NOMO-1 (cell line): ENCODE measurements at regions not wholly inside any gene's neighbourhood (a gene's known extent, or its start where the extent isn't known, plus 50 kb on each side); places are given as distances from the start of the nearest gene placed in this dataset.
A peak's percentile ranks its signal among the peaks of the same experiment; 100 is the strongest.

Source experiments
- DNase-seq, 2 experiments: peaks; one replicate each; lab custom pipeline; 2025; ENCODE audit not compliant: unreplicated experiment in 2 of 2; lab: John Stamatoyannopoulos, UW

- DNase-seq = no peak
Observed at GRCh38 chr4:159443975-159444374, 341.1 kb downstream of the RAPGEF2 start.

DNA sequence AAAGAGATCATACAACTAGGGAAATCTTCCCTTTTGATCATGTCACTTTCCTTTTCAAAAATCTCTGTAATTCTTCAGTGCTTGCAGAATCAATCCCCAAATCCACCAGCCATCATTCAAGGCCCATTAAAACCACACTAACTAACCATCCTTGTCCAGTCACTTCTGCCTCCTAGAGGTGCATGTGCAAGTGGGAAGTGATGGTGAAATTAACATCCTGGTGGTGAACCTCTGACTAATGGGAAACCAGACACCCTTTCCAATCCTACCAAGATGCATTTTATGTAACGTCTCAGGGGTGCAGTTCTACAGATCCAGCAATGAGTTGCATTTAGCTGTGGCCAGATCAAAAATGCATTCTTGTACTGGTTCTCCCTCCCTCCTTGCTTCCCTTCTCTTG, 341.8 kb downstream of the RAPGEF2 start:
- no peak for DNase-seq

- DNase-seq = no peak
Observed at GRCh38 chr4:159445692-159446091, 342.8 kb downstream of the RAPGEF2 start.

DNA sequence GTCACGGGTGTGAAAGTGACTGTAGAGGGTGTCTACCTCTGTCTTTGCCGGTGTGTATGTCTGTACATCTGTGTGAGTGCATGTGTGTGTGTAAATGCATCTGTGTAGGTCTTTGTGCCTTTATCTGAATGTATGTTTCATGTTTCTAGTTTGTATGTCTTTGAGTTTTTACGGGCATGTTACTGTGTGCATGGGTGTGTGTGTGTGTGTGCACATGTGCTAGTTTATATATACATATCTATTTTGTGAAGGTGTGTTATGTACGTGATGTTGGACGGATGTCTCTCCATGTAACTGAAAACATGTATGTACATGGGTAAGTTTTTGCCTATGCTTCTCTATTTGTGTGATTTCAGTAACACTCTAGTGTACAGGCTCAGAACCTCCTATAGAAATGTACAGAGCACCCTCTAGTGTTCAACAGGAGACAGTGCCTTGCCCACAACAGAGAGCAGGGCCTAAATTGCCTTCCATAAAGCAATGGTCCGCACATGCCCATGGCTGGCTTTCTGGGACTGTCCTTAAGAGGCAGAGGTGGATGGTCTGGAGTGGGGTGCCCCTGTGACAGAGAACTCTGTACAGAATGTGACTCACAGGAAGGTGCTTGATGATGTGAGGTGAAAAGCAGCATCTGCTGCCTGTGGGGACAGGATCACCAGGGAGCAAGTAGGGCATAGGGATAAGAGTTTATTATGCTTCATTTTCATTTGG, 343.5 kb downstream of the RAPGEF2 start:
- peak; percentile 18 to 81 for DNase-seq

DNA sequence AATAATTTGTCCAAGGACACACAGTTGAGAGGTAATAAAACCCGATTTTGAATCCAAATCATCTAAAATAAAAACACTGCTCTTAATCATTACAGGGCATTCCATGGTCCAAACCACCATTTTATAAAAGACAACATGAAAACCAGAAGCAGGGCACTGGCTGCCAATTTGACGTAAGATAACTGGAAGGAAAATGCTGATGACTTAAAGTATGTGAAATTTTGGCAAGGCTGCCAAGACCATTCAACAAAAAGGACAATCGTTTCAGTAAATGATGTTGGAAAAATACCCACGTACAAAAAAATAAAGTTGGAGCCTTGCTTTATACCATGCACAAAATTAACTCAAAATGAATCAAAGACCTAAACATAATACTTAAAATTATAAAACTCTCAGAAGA, 344.4 kb downstream of the RAPGEF2 start:
- no peak for DNase-seq

- DNase-seq = no peak
Observed at GRCh38 chr4:159451006-159451405, 348.1 kb downstream of the RAPGEF2 start.

DNA sequence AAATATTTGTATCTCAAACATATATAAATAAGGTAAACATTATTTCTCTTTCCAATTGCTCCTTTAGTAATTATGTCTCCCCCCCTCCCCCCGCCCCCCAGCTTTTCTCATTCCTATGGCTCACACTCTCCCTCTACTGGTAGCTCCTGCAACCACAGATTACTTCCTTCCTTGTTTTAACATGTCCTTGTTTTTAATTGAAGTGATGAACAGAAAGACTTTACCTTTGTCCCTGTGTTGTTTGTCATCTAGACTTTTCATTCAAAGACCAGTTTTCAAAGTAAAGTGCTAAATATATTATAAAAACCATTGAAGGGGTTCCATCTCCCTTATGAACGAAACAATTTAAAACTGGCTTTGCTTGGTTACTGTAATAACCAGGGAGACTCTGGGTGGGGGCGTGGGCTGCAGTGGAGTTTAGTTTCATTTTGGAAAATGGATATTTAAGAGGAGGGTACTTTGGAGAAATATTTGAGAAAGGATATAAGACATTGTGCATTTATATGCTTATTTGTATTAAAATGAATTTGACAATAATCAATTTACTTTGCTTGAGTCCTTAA, 352.9 kb downstream of the RAPGEF2 start:
- DNase-seq = peak in 1 of 2 experiments; percentile 52

- DNase-seq = no peak
Observed at GRCh38 chr4:159460371-159460770, 357.5 kb downstream of the RAPGEF2 start.

DNA sequence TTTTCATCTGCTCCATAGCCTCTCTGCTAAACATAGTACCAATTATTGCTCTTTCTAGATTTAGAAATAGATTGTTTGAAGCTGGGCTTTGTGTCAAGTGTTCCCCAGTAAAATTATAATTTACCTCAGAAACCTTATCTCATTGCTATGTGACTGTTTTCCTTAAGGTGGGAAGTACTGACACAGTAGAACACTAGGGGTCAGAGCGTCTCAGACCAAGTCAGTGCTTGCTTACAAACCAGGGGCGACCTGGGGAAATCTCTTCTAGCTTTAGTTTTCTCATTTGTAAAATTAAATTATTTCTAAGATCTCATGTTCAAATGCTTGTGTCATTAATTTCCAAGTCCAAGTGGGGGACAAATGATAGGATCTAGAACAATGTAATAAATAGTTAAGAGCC, 360.4 kb downstream of the RAPGEF2 start:
- no peak for DNase-seq

GRCh38 chr4:159464302-159464701, 361.4 kb downstream of the RAPGEF2 start:
- no peak for DNase-seq

- DNase-seq = no peak
Observed at GRCh38 chr4:159476886-159477285, 374.0 kb downstream of the RAPGEF2 start.

DNA sequence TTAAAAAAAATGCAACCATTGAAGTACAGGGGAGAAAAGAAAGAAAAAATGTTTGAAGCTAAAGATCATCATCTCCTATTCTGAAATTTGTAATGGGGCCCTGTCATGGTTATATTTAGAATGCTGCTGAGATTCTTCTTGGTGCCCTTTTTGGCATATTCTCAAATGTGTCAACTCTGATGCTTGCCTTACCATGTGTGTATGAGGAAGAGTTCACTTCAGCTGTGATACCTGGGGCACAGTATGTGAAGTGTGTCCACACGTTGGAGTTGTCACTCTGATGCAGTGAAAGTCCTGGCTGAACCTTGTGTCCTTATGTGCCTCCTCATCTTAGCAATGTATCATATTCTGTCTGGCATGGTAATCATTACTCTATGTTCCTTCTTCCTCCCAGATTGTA, 377.9 kb downstream of the RAPGEF2 start:
- DNase-seq = no peak

- DNase-seq = no peak
Observed at GRCh38 chr4:159481936-159482335, 379.1 kb downstream of the RAPGEF2 start.

GRCh38 chr4:159483110-159483781, 380.4 kb downstream of the RAPGEF2 start:
- DNase-seq = no peak

- no peak for DNase-seq
Observed at GRCh38 chr4:159483782-159484741, 381.2 kb downstream of the RAPGEF2 start.

DNA sequence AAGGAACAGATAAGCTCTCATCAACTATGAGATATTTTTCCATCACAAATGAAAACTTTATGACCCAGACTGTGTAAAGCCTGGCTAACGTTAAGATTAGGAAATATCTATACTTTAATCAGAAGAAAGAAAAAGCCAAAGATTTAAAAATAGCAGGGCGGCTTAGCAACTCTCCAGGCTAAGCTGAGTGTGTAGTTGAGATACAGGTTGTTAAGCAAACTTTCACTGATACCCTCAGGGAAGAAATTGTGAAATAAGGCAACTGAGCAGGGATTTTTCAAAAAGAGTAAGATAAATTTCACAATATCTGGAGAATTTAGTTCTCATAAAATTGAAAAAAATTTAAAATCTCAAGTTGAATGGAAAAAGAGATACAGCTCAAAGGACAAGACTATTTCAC, 382.0 kb downstream of the RAPGEF2 start:
- DNase-seq = no peak

DNA sequence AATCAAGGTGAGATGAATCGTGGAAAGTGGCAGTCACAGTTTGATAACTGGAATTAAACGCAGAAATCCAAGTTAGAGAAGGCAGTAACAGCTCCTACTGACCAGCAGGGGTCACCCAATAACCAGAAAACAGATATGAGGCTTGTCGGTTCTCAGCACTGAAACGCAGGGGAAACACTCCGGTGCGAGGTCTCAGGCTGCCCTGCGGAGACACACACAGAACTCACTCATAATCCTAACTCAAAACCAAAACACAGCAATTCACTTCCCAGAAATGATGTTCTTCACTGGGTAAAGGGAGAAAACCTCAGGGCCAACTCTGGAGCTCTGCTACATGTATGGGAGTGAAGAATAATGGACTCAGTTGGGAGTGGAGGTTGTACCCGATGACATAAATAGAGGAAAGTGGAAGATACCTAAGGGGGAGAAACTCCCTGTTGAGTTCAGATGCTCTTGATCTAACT, 384.4 kb downstream of the RAPGEF2 start:
- peak; percentile 16 to 64 for DNase-seq

DNA sequence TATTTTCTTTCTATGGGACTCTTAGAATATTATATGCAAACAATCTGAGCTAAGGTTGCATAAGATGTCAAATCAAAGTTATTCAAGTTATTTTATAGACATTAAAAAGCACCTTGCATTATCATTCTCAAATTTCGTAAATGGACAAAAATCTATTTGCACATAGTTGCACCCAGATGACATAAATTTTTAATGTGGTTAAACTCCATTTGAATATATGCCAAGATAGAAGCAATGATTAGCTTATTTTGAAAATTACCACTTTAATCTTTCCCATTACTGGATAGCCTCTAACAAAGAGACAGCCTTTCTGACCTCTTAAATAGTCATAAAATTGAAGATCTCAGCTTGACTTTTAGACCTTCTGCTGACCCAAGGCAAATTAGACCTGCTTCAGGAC, 386.8 kb downstream of the RAPGEF2 start:
- no peak for DNase-seq

DNA sequence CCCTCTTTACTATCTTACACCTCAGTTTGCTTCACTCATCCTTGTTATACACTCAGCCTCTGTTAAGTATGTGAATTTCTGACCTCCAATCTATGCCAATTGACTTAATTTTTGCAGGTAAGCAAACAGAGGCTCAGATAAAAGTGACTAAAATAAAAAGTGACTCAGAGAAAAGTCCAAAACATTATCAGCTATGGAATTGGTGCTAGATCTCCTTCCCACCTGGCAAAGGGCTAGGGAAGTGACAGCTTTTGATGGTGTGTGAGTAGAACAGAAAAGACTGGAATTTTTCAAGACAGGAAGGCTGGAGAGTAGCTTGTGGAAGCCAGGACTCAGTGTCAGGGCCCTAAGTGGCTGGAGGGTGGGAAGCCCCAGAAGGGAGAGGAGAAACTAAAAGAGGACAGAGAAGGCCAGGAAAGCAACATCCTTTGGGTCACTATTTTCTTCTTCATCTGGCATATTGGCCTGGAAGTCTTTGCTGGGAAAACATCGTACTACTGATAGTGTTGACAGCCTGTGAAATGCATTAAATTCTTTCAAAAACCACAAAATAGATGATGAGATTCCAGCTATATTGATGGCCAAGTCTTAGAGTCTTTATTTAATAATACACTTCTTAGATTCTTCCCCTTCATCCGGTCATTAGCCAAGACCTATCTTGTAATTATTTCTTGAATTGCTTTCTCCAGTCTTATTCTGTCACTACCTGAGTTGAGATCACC, 392.8 kb downstream of the RAPGEF2 start:
- DNase-seq = no peak

DNA sequence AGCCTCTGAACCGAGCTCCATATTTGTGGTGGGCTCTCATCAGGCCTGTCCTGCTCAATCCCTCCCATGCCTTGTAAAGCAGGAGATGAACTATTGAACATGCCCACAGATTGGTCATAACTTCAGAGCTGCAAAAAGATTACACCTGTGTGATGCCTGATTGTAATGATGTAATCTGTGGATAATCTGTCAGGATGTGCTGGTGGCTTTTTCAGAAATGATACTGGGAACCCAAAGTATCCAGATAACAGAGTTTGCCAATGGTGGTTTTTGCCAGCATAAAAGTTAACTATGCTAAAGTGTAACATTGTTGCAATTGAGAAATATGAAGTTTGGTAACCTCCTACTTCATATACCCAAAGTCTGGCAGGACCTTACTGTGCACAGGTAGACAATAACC, 393.4 kb downstream of the RAPGEF2 start:
- DNase-seq = no peak
